Muscle of leg (tissue), 3 donors: ENCODE measurements at regions not wholly inside any gene's neighbourhood (a gene's known extent, or its start where the extent isn't known, plus 50 kb on each side); places are given as distances from the start of the nearest gene placed in this dataset.

Experiments used
- DNase-seq: peaks from one replicate; pipeline ENCODE4 v3.0.0; 2013
- H3K27ac ChIP-seq: one replicate; pipeline ENCODE4 v1.5.1; 2013; ENCODE audit warnings: mild to moderate bottlenecking, low read length, control low read depth
- H3K27me3 ChIP-seq: one replicate; pipeline ENCODE4 v1.6.1; 2013; ENCODE audit warnings: low read length; ENCODE audit not compliant: control insufficient read depth, insufficient read depth
- H3K36me3 ChIP-seq: one replicate; pipeline ENCODE4 v1.6.1; 2013; ENCODE audit warnings: low read length; ENCODE audit not compliant: control insufficient read depth, insufficient read depth
- H3K4me1 ChIP-seq: one replicate; pipeline ENCODE4 v1.6.1; 2013; ENCODE audit warnings: low read length; ENCODE audit not compliant: control insufficient read depth, insufficient read depth
- H3K4me3 ChIP-seq: one replicate; pipeline ENCODE4 v1.5.1; 2013; ENCODE audit warnings: low read length, control low read depth
- H3K9me3 ChIP-seq: replicated peaks from 2 replicates; pipeline ENCODE4 v1.6.1; 2013; ENCODE audit warnings: low read depth, low read length; ENCODE audit not compliant: control insufficient read depth
- WGBS: methylation state at CpG from one replicate; pipeline ENCODE4 v1.1.5; 2013; ENCODE audit warnings: missing lambda C conversion rate; ENCODE audit not compliant: insufficient coverage; 5-methylcytosine and 5-hydroxymethylcytosine counted together

GRCh38 chr13:83048419-83048818, 833.9 kb downstream of the SLITRK1 start:
- Histone ChIP-seq H3K9me3 (no peaks in the 10 kb centered on the region), H3K36me3 (no peaks in the 10 kb centered on the region), H3K4me1 (no peaks in the 10 kb centered on the region), H3K27me3 (no peaks in the 10 kb centered on the region), H3K27ac (no peak overlapping the region), H3K4me3 (no peak overlapping the region)
- DNase-seq = no peak
- no CpG with 5 or more reads among the region's 1 CpG for WGBS

- 82% methylated on average over 1 of the region's 1 CpG for WGBS
- H3K4me3 ChIP-seq = no peak overlapping the region
- DNase-seq = no peak
- no peaks in the 10 kb centered on the region for H3K36me3 ChIP-seq
- no peaks in the 10 kb centered on the region for H3K9me3 ChIP-seq
- H3K27ac ChIP-seq = no peak overlapping the region
- H3K4me1 ChIP-seq = no peaks in the 10 kb centered on the region
- no peaks in the 10 kb centered on the region for H3K27me3 ChIP-seq
Measured at GRCh38 chr13:83024955-83025594, 857.2 kb downstream of the SLITRK1 start.

GRCh38 chr13:83024232-83024631, 858.0 kb downstream of the SLITRK1 start:
- no peaks in the 10 kb centered on the region for H3K4me1 ChIP-seq
- no peak for DNase-seq
- no peak overlapping the region for H3K4me3 ChIP-seq
- H3K36me3 ChIP-seq = no peaks in the 10 kb centered on the region
- no CpG with 5 or more reads among the region's 1 CpG for WGBS
- no peaks in the 10 kb centered on the region for H3K9me3 ChIP-seq
- H3K27me3 ChIP-seq = no peaks in the 10 kb centered on the region
- no peak overlapping the region for H3K27ac ChIP-seq

GRCh38 chr13:83019986-83020385, 862.3 kb downstream of the SLITRK1 start:
- H3K9me3 ChIP-seq = no peaks in the 10 kb centered on the region
- no peak overlapping the region for H3K4me3 ChIP-seq
- no peak for DNase-seq
- no peaks in the 10 kb centered on the region for H3K36me3 ChIP-seq
- H3K27me3 ChIP-seq = no peaks in the 10 kb centered on the region
- H3K4me1 ChIP-seq = no peaks in the 10 kb centered on the region
- 90% methylated on average over 3 of the region's 4 CpGs for WGBS
- H3K27ac ChIP-seq = no peak overlapping the region

GRCh38 chr13:83009987-83010386, 872.3 kb downstream of the SLITRK1 start:
- no peak overlapping the region for H3K4me3 ChIP-seq
- 100% methylated on average over 1 of the region's 2 CpGs for WGBS
- no peaks in the 10 kb centered on the region for H3K36me3 ChIP-seq
- peaks cover 3% of the 10 kb centered on the region for H3K9me3 ChIP-seq
- DNase-seq = no peak
- no peaks in the 10 kb centered on the region for H3K27me3 ChIP-seq
- H3K4me1 ChIP-seq = no peaks in the 10 kb centered on the region
- no peak overlapping the region for H3K27ac ChIP-seq

- H3K27me3 ChIP-seq = no peaks in the 10 kb centered on the region
- H3K4me1 ChIP-seq = no peaks in the 10 kb centered on the region
- WGBS = no CpG with 5 or more reads among the region's 3 CpGs
Measured at GRCh38 chr13:83008212-83008929, 873.9 kb downstream of the SLITRK1 start.

GRCh38 chr13:83007226-83007625, 875.0 kb downstream of the SLITRK1 start:
- Histone ChIP-seq H3K27ac (no peak overlapping the region), H3K4me1 (no peaks in the 10 kb centered on the region), H3K4me3 (no peak overlapping the region), H3K9me3 (peaks cover 2% of the 10 kb centered on the region), H3K36me3 (no peaks in the 10 kb centered on the region), H3K27me3 (no peaks in the 10 kb centered on the region)
- DNase-seq = no peak

More at GRCh38 chr13:83008212-83008929, 873.9 kb downstream of the SLITRK1 start:
- Histone ChIP-seq H3K4me3 (no peak overlapping the region), H3K36me3 (no peaks in the 10 kb centered on the region), H3K27ac (no peak overlapping the region), H3K9me3 (peaks cover 3% of the 10 kb centered on the region)
- DNase-seq = no peak

- H3K27me3 ChIP-seq = no peaks in the 10 kb centered on the region
- no peaks in the 10 kb centered on the region for H3K9me3 ChIP-seq
- no peaks in the 10 kb centered on the region for H3K36me3 ChIP-seq
- DNase-seq = no peak
- H3K4me3 ChIP-seq = no peak overlapping the region
- H3K27ac ChIP-seq = no peak overlapping the region
- no peaks in the 10 kb centered on the region for H3K4me1 ChIP-seq
Measured at GRCh38 chr13:83003185-83003584, 879.1 kb downstream of the SLITRK1 start.

GRCh38 chr13:82993417-82993816, 888.9 kb downstream of the SLITRK1 start:
- Histone ChIP-seq H3K4me1 (no peaks in the 10 kb centered on the region), H3K4me3 (no peak overlapping the region), H3K36me3 (no peaks in the 10 kb centered on the region), H3K9me3 (no peaks in the 10 kb centered on the region), H3K27ac (no peak overlapping the region), H3K27me3 (no peaks in the 10 kb centered on the region)
- DNase-seq = no peak
- no CpG with 5 or more reads among the region's 2 CpGs for WGBS

GRCh38 chr13:82976499-82976898, 905.8 kb downstream of the SLITRK1 start:
- Histone ChIP-seq H3K9me3 (peaks cover 3% of the 10 kb centered on the region), H3K27me3 (no peaks in the 10 kb centered on the region), H3K27ac (no peak overlapping the region), H3K4me1 (no peaks in the 10 kb centered on the region), H3K4me3 (no peak overlapping the region), H3K36me3 (no peaks in the 10 kb centered on the region)
- no peak for DNase-seq
